Spleen (tissue), 11 donors: ENCODE measurements at regions not wholly inside any gene's neighbourhood (a gene's known extent, or its start where the extent isn't known, plus 50 kb on each side); places are given as distances from the start of the nearest gene placed in this dataset.

Source experiments
- DNase-seq: peaks from one replicate; pipeline ENCODE4 v3.0.0-alpha.2; 2020
- H3K27ac ChIP-seq, 8 donors: fragments of 200-600 bp; sonication (generic) in 7 of 8; 1 replicate in 4 of 8; 2 replicates in 4 of 8; pipeline versions ENCODE4 v1.5.0 to v1.8.0; 2016 to 2021; ENCODE audit warnings: inconsistent platforms in 4 of 8, mild to moderate bottlenecking in 4 of 8, moderate library complexity in 1 of 8
- H3K27me3 ChIP-seq, 7 donors: fragments of 200-600 bp; sonication (generic) in 6 of 7; replicated peaks in 1 of 7; 1 replicate in 4 of 7; 2 replicates in 3 of 7; pipeline versions ENCODE4 v1.5.0 to v1.8.0; 2016 to 2021; ENCODE audit warnings: inconsistent platforms in 3 of 7, mild to moderate bottlenecking in 1 of 7
- H3K36me3 ChIP-seq, 6 donors: fragments of 200-600 bp; sonication (generic) in 5 of 6; 1 replicate in 4 of 6; 2 replicates in 2 of 6; pipeline versions ENCODE4 v1.5.0 to v1.8.0; 2016 to 2021; ENCODE audit warnings: inconsistent platforms in 2 of 6
- H3K4me1 ChIP-seq, 6 donors: fragments of 200-600 bp; sonication (generic) in 5 of 6; 1 replicate in 3 of 6; 2 replicates in 3 of 6; pipeline versions ENCODE4 v1.5.0 to v1.8.0; 2016 to 2021; ENCODE audit warnings: inconsistent platforms in 3 of 6
- H3K4me3 ChIP-seq, 8 donors: fragments of 200-600 bp; sonication (generic) in 7 of 8; 1 replicate in 4 of 8; 2 replicates in 4 of 8; pipeline versions ENCODE4 v1.5.0 to v1.8.0; 2016 to 2021; ENCODE audit warnings: inconsistent platforms in 4 of 8, mild to moderate bottlenecking in 4 of 8, moderate library complexity in 2 of 8
- H3K9me3 ChIP-seq, 8 donors: fragments of 200-600 bp; sonication (generic) in 7 of 8; 1 replicate in 4 of 8; 2 replicates in 4 of 8; pipeline versions ENCODE4 v1.5.0 to v1.8.0; 2016 to 2021; ENCODE audit warnings: inconsistent platforms in 4 of 8
- CTCF ChIP-seq, 11 experiments: fragments of 200-600 bp in 7 of 11; fragments of 450-650 bp in 4 of 11; sonication (generic) in 4 of 11; IDR thresholded peaks in 8 of 11; conservative IDR thresholded peaks in 3 of 11; 1 replicate in 7 of 11; 2 replicates in 4 of 11; pipeline versions ENCODE4 v1.4.0 to v1.8.0; 2016 to 2021; ENCODE audit warnings: antibody characterized with exemption in 11 of 11, inconsistent platforms in 4 of 11, mild to moderate bottlenecking in 1 of 11
- POLR2A ChIP-seq, 3 donors: fragments of 450-650 bp; IDR thresholded peaks; one replicate each; pipeline ENCODE4 v1.5.1; 2017; ENCODE audit warnings: antibody characterized with exemption in 3 of 3, mild to moderate bottlenecking in 1 of 3
- POLR2AphosphoS5 ChIP-seq, 3 donors: sonication (generic); formaldehyde crosslinking; IDR thresholded peaks; one replicate each; pipeline ENCODE4 v1.5.1; 2017; ENCODE audit warnings: antibody characterized with exemption in 3 of 3
- WGBS, 5 donors: extraction: QIAGEN DNeasy Blood & Tissue Kit in 3 of 5; methylation state at CpG; one replicate each; pipeline versions ENCODE4 v1.1.5 to v1.1.7; 2013 to 2018; 5-methylcytosine and 5-hydroxymethylcytosine counted together
- intact Hi-C: fragments of 100-400 bp; cut with DNase I; formaldehyde crosslinking; loops from one replicate; pipeline ENCODE4 v1.15.0; 2023; ENCODE audit warnings: low total_unique reads
- donor health status: healthy with polysubstance abuse.
- donor health status: DM: no; HTN: no; CAD: no; lungs with moderate emphysema.
- donor health status: DM: no; HTN: no; CAD: no.
- donor health status: Bipolar disorder and iron deficiency.
- donor health status: healthy.
- donor health status: DM: no; HTN: no; CAD: no.
- donor health status: DM: yes; HTN: yes; CAD: no.

DNA sequence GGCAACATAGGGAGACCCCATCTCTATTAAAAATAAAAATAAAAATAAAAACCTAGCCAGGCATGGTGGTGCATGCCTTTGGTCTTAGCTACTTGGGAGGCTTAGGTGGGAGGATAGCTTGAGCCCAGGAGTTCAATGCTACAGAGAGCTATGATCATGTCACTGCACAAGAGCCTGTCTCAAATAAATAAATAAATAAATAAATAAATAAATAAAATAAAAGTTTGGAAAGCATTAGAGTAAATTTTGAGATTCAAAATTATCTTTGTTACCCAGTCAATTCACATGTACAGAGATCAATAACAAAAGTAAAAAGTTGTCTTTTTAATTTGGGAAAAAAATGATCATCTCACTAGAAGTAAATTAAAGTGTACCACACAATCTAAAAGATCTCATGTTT is 255.8 kb upstream of the MYO3A start:
- no peaks in the 10 kb centered on the region for H3K36me3 ChIP-seq
- H3K4me3 ChIP-seq, result no peak overlapping the region
- peaks cover 0 to 14% (median 4%) of the 10 kb centered on the region in 8 donors for H3K9me3 ChIP-seq
- no peaks in the 10 kb centered on the region for H3K27me3 ChIP-seq
- TF ChIP-seq POLR2A (IDR thresholded peaks at IDR 0.05) (no peak), POLR2AphosphoS5 (IDR thresholded peaks at IDR 0.05) (no peak)
- intact Hi-C loops, result no loop called here
- no peaks in the 10 kb centered on the region for H3K4me1 ChIP-seq
- DNase-seq, result no peak
- no peak overlapping the region for H3K27ac ChIP-seq

DNA sequence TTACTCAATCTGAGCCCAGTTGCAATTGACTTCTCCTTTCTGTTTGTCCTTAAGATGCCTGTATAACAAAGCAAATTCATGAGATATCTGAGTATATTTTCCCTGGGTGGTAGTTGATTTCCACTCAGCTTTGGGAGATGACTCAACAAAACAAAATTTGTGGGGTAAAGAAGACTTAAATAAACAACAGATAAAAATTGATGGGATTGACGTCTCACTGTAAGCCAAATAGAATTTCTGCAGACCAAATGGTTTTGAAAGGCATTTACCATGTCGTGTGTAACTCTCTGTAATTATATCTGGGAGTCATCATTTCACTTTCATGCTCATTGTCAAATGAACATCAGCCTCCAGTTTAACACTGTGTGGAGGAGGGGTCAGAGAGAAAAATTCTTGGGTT is 255.4 kb upstream of the MYO3A start:
- no peak overlapping the region for H3K27ac ChIP-seq
- no peaks in the 10 kb centered on the region for H3K27me3 ChIP-seq
- WGBS, 5 donors, result 46 to 71% (median 64%) methylated on average over 2 of the region's 2 CpGs
- TF ChIP-seq CTCF (IDR thresholded peaks at IDR 0.05 in 8 of 11, conservative IDR thresholded peaks at IDR 0.05 in 3 of 11) (no peak), POLR2AphosphoS5 (IDR thresholded peaks at IDR 0.05) (no peak), POLR2A (IDR thresholded peaks at IDR 0.05) (no peak)
- H3K4me1 ChIP-seq, result no peaks in the 10 kb centered on the region
- no peak overlapping the region for H3K4me3 ChIP-seq
- DNase-seq, result no peak
- intact Hi-C loops, result no loop called here
- peaks cover 0 to 11% (median 3%) of the 10 kb centered on the region in 8 donors for H3K9me3 ChIP-seq
- H3K36me3 ChIP-seq, result no peaks in the 10 kb centered on the region

- intact Hi-C loops, result no loop called here
- Histone ChIP-seq H3K9me3 (no peaks in the 10 kb centered on the region), H3K4me1 (no peaks in the 10 kb centered on the region), H3K4me3 (no peak overlapping the region), H3K27me3 (no peaks in the 10 kb centered on the region), H3K36me3 (no peaks in the 10 kb centered on the region), H3K27ac (no peak overlapping the region)
- no peak for DNase-seq
- TF ChIP-seq CTCF (IDR thresholded peaks at IDR 0.05 in 8 of 11, conservative IDR thresholded peaks at IDR 0.05 in 3 of 11) (no peak), POLR2AphosphoS5 (IDR thresholded peaks at IDR 0.05) (no peak), POLR2A (IDR thresholded peaks at IDR 0.05) (no peak)
- WGBS, 5 donors, result 47 to 82% (median 63%) methylated on average over 9 of the region's 9 CpGs
Observed at GRCh38 chr10:25682203-25682851, 251.7 kb upstream of the MYO3A start.

DNA sequence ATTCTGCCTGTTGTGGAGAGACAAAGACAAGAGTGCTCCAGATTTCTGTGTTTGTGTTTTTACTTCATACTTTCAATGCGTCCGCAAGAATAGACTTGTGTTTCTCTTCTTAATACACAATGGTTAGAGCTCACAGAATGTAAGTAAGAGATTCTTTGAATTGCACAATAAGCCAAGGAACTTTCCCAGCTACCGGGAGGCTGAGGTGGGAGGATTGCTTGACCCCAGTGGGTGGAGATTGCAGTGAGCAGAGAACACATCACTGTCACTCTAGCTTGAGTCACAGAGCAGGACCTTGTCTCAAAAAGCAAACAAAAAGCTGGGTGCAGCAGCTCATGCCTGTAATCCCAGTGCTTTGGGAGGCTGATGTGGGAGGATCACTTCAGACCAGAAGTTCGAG is 250.7 kb upstream of the MYO3A start:
- no peak for DNase-seq
- TF ChIP-seq CTCF (IDR thresholded peaks at IDR 0.05 in 8 of 11, conservative IDR thresholded peaks at IDR 0.05 in 3 of 11) (no peak), POLR2A (IDR thresholded peaks at IDR 0.05) (no peak), POLR2AphosphoS5 (IDR thresholded peaks at IDR 0.05) (no peak)
- Histone ChIP-seq H3K36me3 (no peaks in the 10 kb centered on the region), H3K9me3 (no peaks in the 10 kb centered on the region), H3K4me3 (no peak overlapping the region), H3K4me1 (no peaks in the 10 kb centered on the region), H3K27me3 (no peaks in the 10 kb centered on the region), H3K27ac (no peak overlapping the region)
- 81 to 89% (median 84%) methylated on average over 4 of the region's 4 CpGs for WGBS, 5 donors
- intact Hi-C loops, result no loop called here

DNA sequence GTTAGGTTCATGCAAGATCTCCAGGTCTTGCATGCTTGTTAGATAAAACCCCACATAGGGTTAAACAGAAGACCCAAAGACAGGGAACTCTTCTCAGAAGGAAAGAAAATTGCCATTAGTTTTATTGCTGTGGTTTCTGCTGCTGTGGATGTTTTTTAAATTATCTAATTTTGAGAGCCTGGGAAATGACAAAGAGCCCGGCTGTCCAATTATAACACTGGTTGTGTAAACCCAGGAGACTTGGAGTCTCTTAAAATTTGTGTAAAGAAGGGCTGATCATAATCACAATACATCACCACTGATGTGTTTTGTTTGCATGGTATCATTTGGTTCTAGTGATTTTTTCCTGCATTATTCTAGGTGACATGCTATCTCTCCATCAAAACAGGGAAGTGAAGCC is 246.5 kb upstream of the MYO3A start:
- intact Hi-C loops, result no loop called here
- Histone ChIP-seq H3K4me1 (peaks cover 0 to 6% (median 0%) of the 10 kb centered on the region in 6 donors), H3K36me3 (no peaks in the 10 kb centered on the region), H3K4me3 (no peak overlapping the region), H3K27me3 (no peaks in the 10 kb centered on the region), H3K9me3 (no peaks in the 10 kb centered on the region), H3K27ac (no peak overlapping the region)
- 77 to 91% (median 88%) methylated on average over 1 of the region's 1 CpG for WGBS, 5 donors
- TF ChIP-seq POLR2A (IDR thresholded peaks at IDR 0.05) (no peak), CTCF (IDR thresholded peaks at IDR 0.05 in 8 of 11, conservative IDR thresholded peaks at IDR 0.05 in 3 of 11) (no peak), POLR2AphosphoS5 (IDR thresholded peaks at IDR 0.05) (no peak)
- no peak for DNase-seq
